GM12878 (cell line): ENCODE measurements at regions not wholly inside any gene's neighbourhood (a gene's known extent, or its start where the extent isn't known, plus 50 kb on each side); places are given as distances from the start of the nearest gene placed in this dataset.

ENCODE experiments used
- ATAC-seq: fragments of 200-7000 bp; cut with Tn5 transposase; 3 replicates; pipeline ENCODE4 v1.9.1; 2020; ENCODE audit warnings: mild to moderate bottlenecking, moderate library complexity
- BruUV-seq: library from RNA; stranded (reverse); fragments of 400-500 nt; replicated peaks from 2 replicates; lab custom pipeline; 2021; lab: Mats Ljungman, UMichigan
- CTCF ChIA-PET: fragments of 300-600 bp; sonication (Branson Sonifier 250); formaldehyde crosslinking; extraction: SDS; loops from one replicate; lab custom pipeline; 2021; ENCODE audit warnings: inconsistent platforms; lab: Yijun Ruan, JAX
- POLR2A ChIA-PET: fragments of 350-600 bp; formaldehyde crosslinking; extraction: SDS; loops from one replicate; lab custom pipeline; 2021; ENCODE audit warnings: inconsistent platforms; lab: Charles Lee
- RAD21 ChIA-PET: fragments of 300-600 bp; sonication (Branson Sonifier 250); formaldehyde crosslinking; loops from one replicate; lab custom pipeline; 2023; ENCODE audit warnings: antibody characterized with exemption; ENCODE audit not compliant: unreplicated experiment; lab: Charles Lee
- SMC1A ChIA-PET: fragments of 300-600 bp; sonication (Branson Sonifier 250); formaldehyde crosslinking; loops from one replicate; lab custom pipeline; 2023; ENCODE audit not compliant: unreplicated experiment, uncharacterized antibody; lab: Charles Lee
- DNase-seq: peaks from one replicate; pipeline ENCODE4 v3.0.0-alpha.2; 2011; ENCODE audit warnings: low read depth, low spot score
- FAIRE-seq: peaks from 3 replicates; lab custom pipeline; 2011; peaks lifted over from hg19 to GRCh38; lab: Jason Lieb, UNC
- H2AFZ ChIP-seq: 2 replicates; pipeline ENCODE4 v1.6.0; 2011; ENCODE audit warnings: low read depth, low read length, control low read depth; ENCODE audit not compliant: control insufficient read depth
- H3K27ac ChIP-seq: 2 replicates; pipeline ENCODE4 v1.5.1; 2011; ENCODE audit warnings: control low read depth; ENCODE audit not compliant: control insufficient read depth, insufficient read depth
- H3K27me3 ChIP-seq, 2 experiments: replicated peaks in 1 of 2; 2 replicates each; pipeline versions ENCODE4 v1.6.0 to v1.6.1; 2011; ENCODE audit warnings: low read length in 1 of 2; ENCODE audit not compliant: control insufficient read depth in 2 of 2, insufficient read depth in 2 of 2
- H3K36me3 ChIP-seq, 2 experiments: 2 replicates each; pipeline ENCODE4 v1.5.1; 2011; ENCODE audit warnings: low read length in 1 of 2; ENCODE audit not compliant: control insufficient read depth in 2 of 2, insufficient read depth in 2 of 2
- H3K4me1 ChIP-seq: 2 replicates; pipeline ENCODE4 v1.6.1; 2011; ENCODE audit warnings: mild to moderate bottlenecking, low read length, moderate library complexity, mixed read lengths; ENCODE audit not compliant: control insufficient read depth, insufficient read depth
- H3K4me2 ChIP-seq: 2 replicates; pipeline ENCODE4 v1.6.0; 2011; ENCODE audit warnings: control low read depth; ENCODE audit not compliant: control insufficient read depth, insufficient read depth
- H3K4me3 ChIP-seq: fragments of 200-600 bp; sonication (generic); 2 replicates; pipeline ENCODE4 v1.5.1; 2016
- H3K79me2 ChIP-seq: 2 replicates; pipeline ENCODE4 v1.6.0; 2011; ENCODE audit warnings: low read length; ENCODE audit not compliant: control insufficient read depth, insufficient read depth
- H3K9ac ChIP-seq: 2 replicates; pipeline ENCODE4 v1.8.0; 2011; ENCODE audit warnings: low read length, control low read depth, mixed read lengths; ENCODE audit not compliant: control insufficient read depth, insufficient read depth
- H3K9me3 ChIP-seq: replicated peaks from 3 replicates; pipeline ENCODE4 v1.5.1; 2011; ENCODE audit warnings: mild to moderate bottlenecking, low read length; ENCODE audit not compliant: control insufficient read depth, insufficient read depth
- H4K20me1 ChIP-seq: 2 replicates; pipeline ENCODE4 v1.6.0; 2011; ENCODE audit not compliant: control insufficient read depth, insufficient read depth
- CBX3 ChIP-seq: fragments of 200-600 bp; sonication (generic); IDR thresholded peaks from 2 replicates; pipeline ENCODE4 v1.6.1; 2016; ENCODE audit warnings: low read depth, borderline replicate concordance
- EGR1 ChIP-seq, 2 experiments: IDR thresholded peaks; 1 replicate in 1 of 2; 2 replicates in 1 of 2; pipeline ENCODE4 v1.6.1; 2011 to 2012; ENCODE audit warnings: low read depth in 2 of 2, low read length in 2 of 2, borderline replicate concordance in 1 of 2, mild to moderate bottlenecking in 1 of 2, moderate library complexity in 1 of 2
- ESRRA ChIP-seq: IDR thresholded peaks from 2 replicates; pipeline ENCODE4 v1.6.1; 2012; ENCODE audit warnings: mild to moderate bottlenecking, low read length, improper control_type of control experiment
- MTA2 ChIP-seq: fragments of 450-650 bp; IDR thresholded peaks from 2 replicates; pipeline ENCODE4 v1.6.1; 2016; ENCODE audit warnings: low read depth, mild to moderate bottlenecking, moderate library complexity
- STAT1 ChIP-seq: fragments of 450-650 bp; conservative IDR thresholded peaks from 2 replicates; pipeline ENCODE4 v1.6.1; 2014; ENCODE audit warnings: antibody characterized with exemption, mild to moderate bottlenecking
- WGBS: methylation state at CpG from one replicate; pipeline ENCODE4 v1.1.6; 2016; ENCODE audit warnings: low lambda C conversion rate; ENCODE audit not compliant: insufficient replicate concordance, insufficient coverage; ENCODE audit errors: missing lambda C conversion rate; 5-methylcytosine and 5-hydroxymethylcytosine counted together
- in situ Hi-C: fragments of 300-500 bp; cut with MboI; formaldehyde crosslinking; loops from 9 replicates; pipeline ENCODE4 v1.14.3; 2018; ENCODE audit warnings: mixed read lengths
- intact Hi-C: fragments of 100-400 bp; cut with micrococcal nuclease; formaldehyde crosslinking; loops from one replicate; pipeline ENCODE4 v1.14.2; 2022; ENCODE audit not compliant: unreplicated experiment
- TF ChIP-seq, protein P1 (sequence below): fragments of 450-650 bp; IDR thresholded peaks from 2 replicates; pipeline ENCODE4 v1.6.1; 2017; ENCODE audit warnings: antibody characterized with exemption, mild to moderate bottlenecking, moderate library complexity

DNA sequence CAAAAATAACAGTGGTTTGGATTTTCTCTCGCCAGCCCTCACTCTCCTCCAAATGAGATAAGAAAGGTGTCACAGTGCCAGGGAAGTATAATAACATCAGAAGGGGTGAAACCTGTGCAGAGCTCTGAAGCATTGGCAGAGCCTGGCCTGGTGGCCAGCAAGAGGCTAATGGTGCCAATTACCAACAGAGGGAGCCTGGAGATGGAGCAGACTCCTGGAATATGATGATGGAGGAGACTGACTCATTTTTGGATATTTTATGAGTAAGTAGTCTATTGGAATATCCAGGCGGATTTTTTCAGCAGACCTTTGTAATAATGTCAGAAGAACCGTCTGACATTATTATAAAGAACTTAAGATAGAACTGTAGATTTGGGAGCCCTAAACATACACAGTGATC lies 442.6 kb upstream of the MARCKS start (continued):
- no peak for TF ChIP-seq ESRRA

DNA sequence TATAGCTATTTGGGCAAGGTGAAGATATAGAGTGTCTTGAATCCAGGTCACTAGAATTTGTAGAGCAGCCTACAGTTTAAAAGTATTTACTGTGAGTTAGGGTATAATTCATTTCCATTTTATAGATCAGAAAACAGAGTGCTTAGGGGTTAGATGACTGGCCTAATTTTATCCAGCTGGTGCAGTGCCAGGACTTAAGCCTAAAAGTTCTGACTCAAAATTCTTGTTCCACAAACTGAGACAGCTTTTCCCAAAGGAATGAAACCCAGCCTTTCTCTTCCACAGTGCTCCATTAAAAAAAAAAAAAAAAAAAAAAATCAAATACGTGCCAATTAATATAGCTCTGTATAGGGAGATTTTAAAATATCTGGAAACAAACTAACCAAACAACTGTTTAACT lies 441.0 kb upstream of the MARCKS start:
- Histone ChIP-seq H3K4me2 (no peak overlapping the region), H4K20me1 (no peaks in the 10 kb centered on the region), H3K9ac (no peak overlapping the region), H3K27me3 (no peaks in the 10 kb centered on the region), H3K27ac (no peak overlapping the region), H2AFZ (no peak overlapping the region), H3K4me1 (no peaks in the 10 kb centered on the region), H3K9me3 (no peaks in the 10 kb centered on the region), H3K79me2 (no peaks in the 10 kb centered on the region), H3K36me3 (no peaks in the 10 kb centered on the region), H3K4me3 (no peak overlapping the region)
- 100% methylated on average over 1 of the region's 1 CpG for WGBS
- BruUV-seq = no TSS peak
- SMC1A ChIA-PET = interaction anchor here (0.7 to 1.1 kb wide), 3 partner anchors 59 to 463 kb away, joined by 3 to 4 read pairs (median 3); no protein-coding TSS in a partner anchor
- no peak for FAIRE-seq
- TF ChIP-seq CBX3 (no peak), STAT1 (no peak), MTA2 (no peak), EGR1 (IDR thresholded peaks at IDR 0.05; ENCODE audit: borderline replicate concordance in 1 of 2, low read depth in 2 of 2, low read length in 2 of 2) (no peak)
- TF ChIP-seq, protein P1, sequence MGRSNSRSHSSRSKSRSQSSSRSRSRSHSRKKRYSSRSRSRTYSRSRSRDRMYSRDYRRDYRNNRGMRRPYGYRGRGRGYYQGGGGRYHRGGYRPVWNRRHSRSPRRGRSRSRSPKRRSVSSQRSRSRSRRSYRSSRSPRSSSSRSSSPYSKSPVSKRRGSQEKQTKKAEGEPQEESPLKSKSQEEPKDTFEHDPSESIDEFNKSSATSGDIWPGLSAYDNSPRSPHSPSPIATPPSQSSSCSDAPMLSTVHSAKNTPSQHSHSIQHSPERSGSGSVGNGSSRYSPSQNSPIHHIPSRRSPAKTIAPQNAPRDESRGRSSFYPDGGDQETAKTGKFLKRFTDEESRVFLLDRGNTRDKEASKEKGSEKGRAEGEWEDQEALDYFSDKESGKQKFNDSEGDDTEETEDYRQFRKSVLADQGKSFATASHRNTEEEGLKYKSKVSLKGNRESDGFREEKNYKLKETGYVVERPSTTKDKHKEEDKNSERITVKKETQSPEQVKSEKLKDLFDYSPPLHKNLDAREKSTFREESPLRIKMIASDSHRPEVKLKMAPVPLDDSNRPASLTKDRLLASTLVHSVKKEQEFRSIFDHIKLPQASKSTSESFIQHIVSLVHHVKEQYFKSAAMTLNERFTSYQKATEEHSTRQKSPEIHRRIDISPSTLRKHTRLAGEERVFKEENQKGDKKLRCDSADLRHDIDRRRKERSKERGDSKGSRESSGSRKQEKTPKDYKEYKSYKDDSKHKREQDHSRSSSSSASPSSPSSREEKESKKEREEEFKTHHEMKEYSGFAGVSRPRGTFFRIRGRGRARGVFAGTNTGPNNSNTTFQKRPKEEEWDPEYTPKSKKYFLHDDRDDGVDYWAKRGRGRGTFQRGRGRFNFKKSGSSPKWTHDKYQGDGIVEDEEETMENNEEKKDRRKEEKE = no peak
- intact Hi-C loops = no loop called here
- no peak for ATAC-seq
- no peak for DNase-seq
- RAD21 ChIA-PET = interaction anchor here (0.6 kb wide), 1 partner anchor 73 kb away, joined by 5 read pairs; no protein-coding TSS in a partner anchor
- in situ Hi-C loops = no loop called here
- POLR2A ChIA-PET = no interaction called here
- CTCF ChIA-PET = interaction anchor here (0.9 kb wide), 1 partner anchor 489 kb away, joined by 4 read pairs; no protein-coding TSS in a partner anchor
